Nephron progenitor cell (in vitro differentiated cells): ENCODE measurements at regions not wholly inside any gene's neighbourhood (a gene's known extent, or its start where the extent isn't known, plus 50 kb on each side); places are given as distances from the start of the nearest gene placed in this dataset.

Experiments
- DNase-seq: peaks from one replicate; pipeline ENCODE4 v3.0.0; 2021
- H3K27ac Mint-ChIP-seq: 2 replicates; pipeline ENCODE4 v1.8.0; 2021; ENCODE audit warnings: mild to moderate bottlenecking, moderate library complexity, mixed read lengths
- H3K27me3 Mint-ChIP-seq: 2 replicates; pipeline ENCODE4 v1.8.0; 2021; ENCODE audit warnings: mild to moderate bottlenecking, low read depth, mixed read lengths; ENCODE audit not compliant: poor library complexity
- H3K36me3 Mint-ChIP-seq: 2 replicates; pipeline ENCODE4 v1.8.0; 2021; ENCODE audit warnings: low read depth, mixed read lengths
- H3K4me1 Mint-ChIP-seq: 2 replicates; pipeline ENCODE4 v1.8.0; 2021; ENCODE audit warnings: mixed read lengths
- H3K4me3 Mint-ChIP-seq: 2 replicates; pipeline ENCODE4 v1.8.0; 2021; ENCODE audit warnings: mild to moderate bottlenecking, moderate library complexity, mixed read lengths
- H3K9me3 Mint-ChIP-seq: 2 replicates; pipeline ENCODE4 v1.8.0; 2021; ENCODE audit warnings: mild to moderate bottlenecking, moderate library complexity, mixed read lengths
- TF ChIP-seq, protein P1 (sequence below): fragments of 200-600 bp; sonication (generic); IDR thresholded peaks from 2 replicates; pipeline ENCODE4 v1.5.0; 2021; ENCODE audit warnings: antibody characterized with exemption

DNA sequence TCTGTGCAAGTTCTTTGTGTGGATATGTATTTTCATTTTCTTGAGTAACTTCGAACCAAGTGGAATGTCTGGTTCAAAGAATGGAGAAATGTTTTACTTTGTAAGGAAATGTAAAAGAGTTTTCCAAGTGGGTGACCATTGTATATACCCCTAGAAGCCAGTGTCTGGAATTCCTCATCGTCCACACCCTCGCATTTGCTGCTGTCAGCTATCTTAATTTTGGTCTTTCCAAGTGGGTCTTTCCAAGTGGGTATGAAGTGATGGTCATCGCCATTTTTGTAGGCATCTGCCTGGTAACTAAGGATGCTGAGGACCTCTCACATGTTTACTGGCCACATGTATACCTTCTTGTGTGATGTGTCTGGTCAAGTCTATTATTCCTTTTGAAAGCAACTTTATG, 547.5 kb downstream of the TBC1D22A start:
- DNase-seq, result no peak
- Mint-ChIP-seq H3K4me1 (no peaks in the 10 kb centered on the region), H3K9me3 (peaks cover 87% of the 10 kb centered on the region), H3K36me3 (no peaks in the 10 kb centered on the region), H3K4me3 (no peak overlapping the region), H3K27me3 (no peaks in the 10 kb centered on the region), H3K27ac (no peak overlapping the region)
- TF ChIP-seq, protein P1, sequence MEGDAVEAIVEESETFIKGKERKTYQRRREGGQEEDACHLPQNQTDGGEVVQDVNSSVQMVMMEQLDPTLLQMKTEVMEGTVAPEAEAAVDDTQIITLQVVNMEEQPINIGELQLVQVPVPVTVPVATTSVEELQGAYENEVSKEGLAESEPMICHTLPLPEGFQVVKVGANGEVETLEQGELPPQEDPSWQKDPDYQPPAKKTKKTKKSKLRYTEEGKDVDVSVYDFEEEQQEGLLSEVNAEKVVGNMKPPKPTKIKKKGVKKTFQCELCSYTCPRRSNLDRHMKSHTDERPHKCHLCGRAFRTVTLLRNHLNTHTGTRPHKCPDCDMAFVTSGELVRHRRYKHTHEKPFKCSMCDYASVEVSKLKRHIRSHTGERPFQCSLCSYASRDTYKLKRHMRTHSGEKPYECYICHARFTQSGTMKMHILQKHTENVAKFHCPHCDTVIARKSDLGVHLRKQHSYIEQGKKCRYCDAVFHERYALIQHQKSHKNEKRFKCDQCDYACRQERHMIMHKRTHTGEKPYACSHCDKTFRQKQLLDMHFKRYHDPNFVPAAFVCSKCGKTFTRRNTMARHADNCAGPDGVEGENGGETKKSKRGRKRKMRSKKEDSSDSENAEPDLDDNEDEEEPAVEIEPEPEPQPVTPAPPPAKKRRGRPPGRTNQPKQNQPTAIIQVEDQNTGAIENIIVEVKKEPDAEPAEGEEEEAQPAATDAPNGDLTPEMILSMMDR, result no peak

DNA sequence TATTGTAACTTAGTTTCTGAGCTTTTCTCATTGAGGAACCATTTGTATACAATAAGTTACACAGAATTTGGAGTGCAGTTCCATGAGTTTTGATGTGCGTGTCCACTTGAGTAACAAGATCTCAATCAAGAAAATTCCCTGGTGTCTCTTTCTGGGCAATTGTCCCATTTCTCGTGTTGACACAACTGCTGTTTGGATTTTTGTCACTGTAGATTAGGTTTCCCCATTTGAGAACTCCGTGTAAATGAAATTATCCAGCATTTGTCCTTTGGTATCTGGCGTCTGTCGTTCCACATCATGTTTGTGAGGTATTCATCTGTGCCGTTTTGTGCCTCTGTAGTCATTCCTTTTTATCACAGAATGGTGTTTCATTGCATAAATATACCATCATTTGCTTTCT, 547.0 kb downstream of the TBC1D22A start:
- Mint-ChIP-seq H3K27me3 (no peaks in the 10 kb centered on the region), H3K36me3 (no peaks in the 10 kb centered on the region), H3K4me3 (no peak overlapping the region), H3K4me1 (no peaks in the 10 kb centered on the region), H3K27ac (no peak overlapping the region), H3K9me3 (peaks cover 87% of the 10 kb centered on the region)
- TF ChIP-seq, protein P1, result no peak
- no peak for DNase-seq

DNA sequence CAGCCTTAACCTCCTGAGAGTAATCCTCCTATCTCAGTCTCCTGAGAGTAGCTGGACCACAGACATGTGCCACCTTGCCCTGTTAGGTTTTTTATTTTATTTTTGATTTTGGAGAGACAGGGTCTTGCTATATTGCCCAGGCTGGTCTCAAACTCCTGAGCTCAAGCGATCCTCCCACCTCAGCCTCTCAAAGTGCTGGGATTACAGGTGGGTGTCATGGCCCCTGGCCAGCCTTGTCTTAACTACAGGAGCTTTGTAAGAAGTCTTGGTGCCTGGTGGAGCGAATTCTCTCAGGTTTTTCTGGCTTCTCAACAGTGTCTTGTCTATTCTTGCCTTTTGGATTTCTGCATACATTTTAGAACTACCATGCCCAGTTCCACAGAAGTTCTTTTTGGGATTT, 546.4 kb downstream of the TBC1D22A start:
- TF ChIP-seq, protein P1, result no peak
- Mint-ChIP-seq H3K36me3 (no peaks in the 10 kb centered on the region), H3K27ac (no peak overlapping the region), H3K4me3 (no peak overlapping the region), H3K27me3 (no peaks in the 10 kb centered on the region), H3K4me1 (no peaks in the 10 kb centered on the region), H3K9me3 (peaks cover 81% of the 10 kb centered on the region)
- DNase-seq, result no peak

DNA sequence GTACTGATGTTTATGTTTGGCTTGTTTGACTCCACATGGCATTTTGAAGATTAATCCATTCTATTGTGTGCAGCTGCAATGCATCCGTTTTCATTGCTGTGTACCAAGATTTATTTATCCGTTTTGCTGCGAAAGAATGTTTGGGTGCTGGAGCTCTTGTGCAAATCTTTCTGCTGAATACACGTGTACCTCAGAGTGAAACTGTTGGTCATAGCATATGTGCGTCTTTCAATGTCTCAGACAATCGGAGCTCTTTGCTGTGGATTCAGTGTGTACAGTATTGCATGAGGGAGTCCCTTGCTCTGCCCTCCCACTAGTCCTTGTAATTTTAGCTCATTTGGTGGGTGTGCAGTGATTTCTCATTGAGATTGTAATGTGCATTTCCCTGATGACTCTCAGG, 545.4 kb downstream of the TBC1D22A start:
- no peaks in the 10 kb centered on the region for H3K4me1 Mint-ChIP-seq
- no peaks in the 10 kb centered on the region for H3K36me3 Mint-ChIP-seq
- H3K27me3 Mint-ChIP-seq, result no peaks in the 10 kb centered on the region
- H3K27ac Mint-ChIP-seq, result no peak overlapping the region
- TF ChIP-seq, protein P1, result no peak
- no peak for DNase-seq
- peaks cover 71% of the 10 kb centered on the region for H3K9me3 Mint-ChIP-seq
- no peak overlapping the region for H3K4me3 Mint-ChIP-seq

DNA sequence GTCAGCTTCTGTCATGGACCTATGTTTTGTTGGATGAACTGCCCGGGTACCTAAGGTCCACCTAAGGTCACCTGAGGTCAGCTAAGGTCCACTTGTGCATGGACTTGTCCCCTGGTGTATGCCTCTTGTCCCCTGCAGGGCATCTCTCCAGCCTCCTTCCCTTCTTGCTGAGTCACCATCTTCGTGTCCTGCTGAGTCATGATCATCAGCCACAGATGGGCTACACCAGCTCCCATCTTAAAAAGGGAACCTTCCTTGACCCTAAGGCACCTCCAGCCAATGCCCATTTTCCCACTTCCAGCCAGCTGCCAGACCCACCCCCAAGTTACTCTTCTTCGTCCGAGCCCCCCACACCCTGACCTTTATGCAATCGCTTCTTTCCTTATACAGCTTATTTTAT, 544.9 kb downstream of the TBC1D22A start:
- no peak overlapping the region for H3K27ac Mint-ChIP-seq
- no peak overlapping the region for H3K4me3 Mint-ChIP-seq
- no peaks in the 10 kb centered on the region for H3K4me1 Mint-ChIP-seq
- DNase-seq, result no peak
- H3K36me3 Mint-ChIP-seq, result no peaks in the 10 kb centered on the region
- no peaks in the 10 kb centered on the region for H3K27me3 Mint-ChIP-seq
- peaks cover 66% of the 10 kb centered on the region for H3K9me3 Mint-ChIP-seq
- TF ChIP-seq, protein P1, result no peak

DNA sequence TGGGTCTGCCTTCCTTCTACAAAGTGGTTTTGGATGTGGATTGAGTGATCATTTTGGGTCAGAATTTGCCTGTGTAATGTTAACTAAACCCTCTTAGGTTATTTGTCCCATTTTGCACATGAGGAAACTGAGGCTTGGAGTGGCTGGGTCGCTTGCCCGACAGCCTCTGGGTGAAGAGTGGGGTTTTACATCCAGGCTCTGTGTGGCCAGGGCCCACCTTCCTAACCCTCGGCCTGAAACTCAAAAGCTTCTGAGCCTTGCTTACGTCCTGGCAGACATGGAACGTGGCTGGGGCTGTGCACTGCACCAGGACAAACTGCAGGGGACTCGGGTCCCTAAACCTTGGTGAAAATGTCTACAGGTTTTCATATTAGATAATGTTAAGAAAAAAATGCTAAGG, 542.4 kb downstream of the TBC1D22A start:
- Mint-ChIP-seq H3K36me3 (no peaks in the 10 kb centered on the region), H3K4me1 (no peaks in the 10 kb centered on the region), H3K27ac (no peak overlapping the region), H3K4me3 (no peak overlapping the region), H3K27me3 (no peaks in the 10 kb centered on the region), H3K9me3 (peaks cover 52% of the 10 kb centered on the region)
- TF ChIP-seq, protein P1, result no peak
- DNase-seq, result no peak
